Gastroesophageal sphincter (tissue), 3 donors: ENCODE measurements at regions not wholly inside any gene's neighbourhood (a gene's known extent, or its start where the extent isn't known, plus 50 kb on each side); places are given as distances from the start of the nearest gene placed in this dataset.

ENCODE experiments used
- EP300 ChIP-seq: sonication (generic); formaldehyde crosslinking; IDR thresholded peaks from one replicate; pipeline ENCODE4 v1.6.1; 2017; ENCODE audit warnings: antibody characterized with exemption, mild to moderate bottlenecking
- POLR2A ChIP-seq, 2 donors: fragments of 450-650 bp; IDR thresholded peaks; one replicate each; pipeline ENCODE4 v1.6.1; 2017; ENCODE audit warnings: antibody characterized with exemption in 2 of 2, mild to moderate bottlenecking in 2 of 2, moderate library complexity in 1 of 2
- TF ChIP-seq, protein P1 (sequence below), 4 experiments: fragments of 200-600 bp in 2 of 4; fragments of 450-650 bp in 2 of 4; sonication (generic) in 1 of 4; IDR thresholded peaks; one replicate each; pipeline ENCODE4 v1.5.1; 2017 to 2019; ENCODE audit warnings: antibody characterized with exemption in 4 of 4, mild to moderate bottlenecking in 2 of 4, moderate library complexity in 2 of 4

DNA sequence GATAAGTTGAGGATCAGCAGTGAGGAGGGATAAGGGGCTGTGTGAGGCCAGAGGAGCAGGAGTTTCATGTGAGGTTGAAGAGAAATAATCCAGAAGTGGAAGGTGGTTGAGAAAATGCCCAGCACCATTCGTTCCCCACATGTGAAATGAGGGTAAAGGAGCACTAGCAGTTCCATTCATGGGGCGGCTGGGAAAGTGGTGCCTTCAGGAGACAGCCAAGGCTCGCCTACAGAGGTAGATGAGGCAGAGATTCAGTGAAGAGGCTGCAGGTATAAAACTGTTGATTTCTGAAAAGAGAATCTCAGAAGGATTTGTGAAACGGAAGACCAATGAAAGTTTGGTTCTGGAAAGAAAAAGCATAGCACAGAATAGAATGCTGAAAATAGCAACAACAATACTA lies 272.6 kb downstream of the MSX2 start:
- TF ChIP-seq EP300 (no peak), POLR2A (IDR thresholded peaks at IDR 0.05) (no peak)
- TF ChIP-seq, protein P1, sequence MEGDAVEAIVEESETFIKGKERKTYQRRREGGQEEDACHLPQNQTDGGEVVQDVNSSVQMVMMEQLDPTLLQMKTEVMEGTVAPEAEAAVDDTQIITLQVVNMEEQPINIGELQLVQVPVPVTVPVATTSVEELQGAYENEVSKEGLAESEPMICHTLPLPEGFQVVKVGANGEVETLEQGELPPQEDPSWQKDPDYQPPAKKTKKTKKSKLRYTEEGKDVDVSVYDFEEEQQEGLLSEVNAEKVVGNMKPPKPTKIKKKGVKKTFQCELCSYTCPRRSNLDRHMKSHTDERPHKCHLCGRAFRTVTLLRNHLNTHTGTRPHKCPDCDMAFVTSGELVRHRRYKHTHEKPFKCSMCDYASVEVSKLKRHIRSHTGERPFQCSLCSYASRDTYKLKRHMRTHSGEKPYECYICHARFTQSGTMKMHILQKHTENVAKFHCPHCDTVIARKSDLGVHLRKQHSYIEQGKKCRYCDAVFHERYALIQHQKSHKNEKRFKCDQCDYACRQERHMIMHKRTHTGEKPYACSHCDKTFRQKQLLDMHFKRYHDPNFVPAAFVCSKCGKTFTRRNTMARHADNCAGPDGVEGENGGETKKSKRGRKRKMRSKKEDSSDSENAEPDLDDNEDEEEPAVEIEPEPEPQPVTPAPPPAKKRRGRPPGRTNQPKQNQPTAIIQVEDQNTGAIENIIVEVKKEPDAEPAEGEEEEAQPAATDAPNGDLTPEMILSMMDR (IDR thresholded peaks at IDR 0.05) = no peak
